ENCODE measurements at regions not wholly inside any gene's neighbourhood (a gene's known extent, or its start where the extent isn't known, plus 50 kb on each side); places are given as distances from the start of the nearest gene placed in this dataset.

- DNase-seq, result no peak
These were observed 201.7 kb upstream of the RAB4A start for GRCh38 chr1:229069176-229069575.

- DNase-seq, result peak; percentile 89
These were observed 200.7 kb upstream of the RAB4A start for GRCh38 chr1:229070168-229070567.

GRCh38 chr1:229073251-229073650 lies 197.7 kb upstream of the RAB4A start:
- no peak for DNase-seq

DNA sequence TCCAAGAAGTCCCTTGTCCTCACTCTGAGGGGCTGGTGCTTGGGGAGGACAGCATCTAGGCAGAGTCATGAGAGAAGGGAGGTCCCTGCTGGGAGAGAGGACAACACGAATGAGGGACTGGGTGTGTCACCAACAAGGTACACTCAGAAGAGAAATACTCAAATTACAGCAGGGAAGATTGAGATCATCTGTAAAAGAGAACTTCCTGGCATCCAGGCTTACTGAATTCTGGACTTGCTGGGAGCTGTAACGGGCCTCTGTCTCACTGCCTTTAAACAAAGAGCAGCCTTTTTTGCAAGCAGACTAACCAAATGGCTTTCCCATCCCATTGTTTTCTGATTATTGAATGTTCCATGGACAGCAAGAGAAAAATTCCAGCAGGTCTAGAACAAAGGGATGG lies 195.7 kb upstream of the RAB4A start:
- no peak for DNase-seq

DNA sequence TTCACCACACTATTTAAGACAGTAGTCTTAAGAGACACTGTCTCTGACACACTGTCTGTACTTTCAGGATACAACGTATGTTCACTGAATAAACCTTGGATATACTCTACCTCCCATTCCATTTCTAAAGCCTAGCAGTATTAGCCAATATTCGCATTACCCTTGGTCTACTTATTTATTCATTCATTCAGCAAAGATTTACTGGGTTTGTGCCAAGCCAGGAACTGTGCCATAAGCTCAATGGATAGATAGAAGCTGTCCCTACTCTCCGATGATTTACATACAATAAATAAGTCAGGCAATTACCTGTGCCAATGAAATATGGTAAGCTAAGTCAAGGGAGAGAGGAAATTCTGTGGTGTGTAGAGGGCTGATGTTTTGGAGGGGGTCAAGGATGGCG lies 195.2 kb upstream of the RAB4A start:
- no peak for DNase-seq

DNA sequence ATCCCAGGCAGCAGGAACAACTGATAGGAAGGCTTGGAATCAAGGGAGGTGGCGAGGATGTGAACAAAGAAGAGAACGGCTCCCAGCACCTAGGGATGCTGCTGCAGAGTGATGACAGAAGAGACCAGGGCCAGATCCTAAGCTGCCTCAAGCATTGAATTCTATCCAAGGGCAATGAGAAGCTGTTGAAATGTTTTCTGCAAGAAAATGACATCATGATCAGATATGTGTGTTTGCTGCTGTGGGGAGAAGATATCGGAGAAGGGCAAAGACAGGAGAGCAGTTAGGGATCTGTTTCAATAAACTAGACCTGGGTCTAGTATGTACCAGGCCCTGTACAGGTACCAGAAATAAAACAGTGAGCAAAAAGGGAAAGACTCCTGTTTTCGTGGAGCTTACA lies 194.7 kb upstream of the RAB4A start:
- no peak for DNase-seq

DNA sequence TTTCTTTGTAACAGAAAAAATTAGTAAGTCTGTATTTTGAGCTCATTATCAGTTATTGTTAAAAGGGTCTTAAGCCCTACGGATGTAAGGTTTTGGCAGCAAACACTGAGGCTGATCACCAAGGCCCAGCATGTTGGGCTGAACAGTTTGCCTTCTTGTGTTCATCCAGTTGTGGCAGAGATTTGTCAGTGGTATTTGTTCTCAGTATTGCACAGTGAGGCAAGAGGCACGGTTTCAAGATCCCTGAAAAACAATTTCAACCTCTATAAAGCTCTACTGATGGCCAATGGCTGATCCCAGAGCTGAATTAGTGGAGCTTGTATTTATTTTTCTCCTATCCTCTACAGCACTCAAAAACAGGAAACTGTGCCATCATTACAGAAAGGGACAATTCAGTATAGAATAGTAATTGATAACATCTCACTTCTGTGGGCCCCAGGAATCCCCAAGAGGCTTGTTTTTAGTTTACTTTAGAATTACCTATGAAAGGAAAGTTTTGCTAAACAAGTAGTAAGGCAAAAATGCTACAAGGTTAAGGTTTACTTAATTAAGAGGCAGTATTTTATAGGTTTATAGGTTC lies 191.8 kb upstream of the RAB4A start:
- DNase-seq, result no peak

- DNase-seq, result no peak
These were observed 190.6 kb upstream of the RAB4A start for GRCh38 chr1:229080361-229080760.

DNA sequence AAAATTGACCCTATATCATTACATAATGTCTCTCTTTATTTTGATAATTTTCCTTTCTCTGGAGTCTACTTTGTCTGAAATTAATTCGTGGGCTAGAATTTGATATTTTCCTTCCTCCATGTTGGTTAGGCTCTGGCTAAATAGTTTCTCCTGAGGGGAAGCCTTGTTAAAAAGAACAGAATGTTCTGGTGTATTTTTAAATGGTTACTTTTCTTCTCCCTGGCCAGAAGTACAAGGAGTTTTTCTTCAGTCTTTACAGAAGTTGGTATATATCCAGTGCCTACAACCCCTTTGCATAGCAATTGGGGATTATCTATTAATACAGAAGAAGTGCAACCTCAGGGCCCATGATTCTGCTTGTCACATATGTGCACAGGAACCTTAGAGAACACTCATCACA lies 185.6 kb upstream of the RAB4A start:
- no peak for DNase-seq

GRCh38 chr1:229086091-229086490 lies 184.8 kb upstream of the RAB4A start:
- peak; percentile 6 for DNase-seq

DNA sequence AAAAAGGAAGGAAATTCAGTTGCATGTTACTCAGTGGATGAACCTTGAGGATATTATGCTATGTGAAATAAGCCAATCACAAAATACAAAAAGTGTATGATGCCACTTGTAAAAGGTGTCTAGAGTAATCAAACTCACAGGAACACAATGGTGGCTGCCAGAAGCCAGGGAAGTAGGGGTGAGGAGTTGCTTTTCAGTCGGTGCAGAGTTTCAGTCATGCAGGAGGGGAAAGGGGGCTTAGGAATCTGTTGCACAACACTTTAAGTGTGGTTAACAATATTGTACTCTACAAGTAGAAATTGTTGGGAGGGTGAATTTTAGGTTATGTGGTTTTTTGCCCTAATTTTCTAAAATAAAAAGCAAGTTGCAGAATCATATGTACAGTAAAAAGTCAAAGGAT lies 184.2 kb upstream of the RAB4A start:
- DNase-seq, result no peak

DNA sequence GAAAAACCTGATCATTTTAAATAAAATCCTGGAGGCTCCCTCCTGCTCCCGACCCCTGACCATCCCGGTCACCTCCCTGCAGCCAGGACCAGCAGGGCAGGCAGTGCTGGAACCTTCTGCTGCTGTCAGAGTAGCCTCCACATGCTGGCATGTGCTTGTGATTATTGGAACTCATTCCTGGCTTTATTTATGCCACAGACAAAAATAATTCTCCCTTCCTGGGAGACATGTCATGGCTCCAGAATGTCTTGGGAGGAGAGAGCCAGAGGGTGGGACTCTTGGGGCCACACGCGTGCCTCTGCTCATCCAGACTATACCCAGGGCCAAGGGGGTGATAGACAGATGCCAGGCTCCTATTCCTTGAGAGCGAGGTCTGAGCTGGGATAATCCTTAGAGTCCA lies 183.6 kb upstream of the RAB4A start:
- DNase-seq, result no peak

- DNase-seq, result no peak
These were observed 183.0 kb upstream of the RAB4A start for GRCh38 chr1:229087906-229088305.

- DNase-seq, result no peak
These were observed 182.2 kb upstream of the RAB4A start for GRCh38 chr1:229088711-229089110.

GRCh38 chr1:229089586-229090208 lies 181.2 kb upstream of the RAB4A start:
- no peak for DNase-seq

DNA sequence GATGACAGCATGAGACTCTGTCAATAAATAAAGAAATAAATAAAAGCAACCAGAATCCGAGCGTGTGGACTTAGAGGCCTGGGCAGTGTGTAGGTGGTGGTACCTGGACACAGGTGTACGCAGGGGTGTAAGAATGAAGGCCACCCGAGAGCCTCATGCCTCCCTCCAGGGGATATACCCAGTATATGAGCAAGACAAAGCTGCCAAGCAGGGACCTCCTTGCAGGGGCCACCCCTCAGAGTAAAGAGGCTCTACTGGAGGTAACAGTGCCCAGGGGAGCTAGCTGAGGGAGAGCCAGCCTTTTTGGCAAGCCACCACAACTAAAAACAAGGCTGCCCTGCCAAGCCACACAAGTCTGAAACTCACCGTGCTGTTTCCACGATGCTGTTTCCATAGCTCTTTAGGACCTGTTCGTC lies 179.2 kb upstream of the RAB4A start:
- DNase-seq, result no peak

- no peak for DNase-seq
These were observed 178.3 kb upstream of the RAB4A start for GRCh38 chr1:229092377-229093237.

- no peak for DNase-seq
These were observed 177.7 kb upstream of the RAB4A start for GRCh38 chr1:229093238-229093540.

DNA sequence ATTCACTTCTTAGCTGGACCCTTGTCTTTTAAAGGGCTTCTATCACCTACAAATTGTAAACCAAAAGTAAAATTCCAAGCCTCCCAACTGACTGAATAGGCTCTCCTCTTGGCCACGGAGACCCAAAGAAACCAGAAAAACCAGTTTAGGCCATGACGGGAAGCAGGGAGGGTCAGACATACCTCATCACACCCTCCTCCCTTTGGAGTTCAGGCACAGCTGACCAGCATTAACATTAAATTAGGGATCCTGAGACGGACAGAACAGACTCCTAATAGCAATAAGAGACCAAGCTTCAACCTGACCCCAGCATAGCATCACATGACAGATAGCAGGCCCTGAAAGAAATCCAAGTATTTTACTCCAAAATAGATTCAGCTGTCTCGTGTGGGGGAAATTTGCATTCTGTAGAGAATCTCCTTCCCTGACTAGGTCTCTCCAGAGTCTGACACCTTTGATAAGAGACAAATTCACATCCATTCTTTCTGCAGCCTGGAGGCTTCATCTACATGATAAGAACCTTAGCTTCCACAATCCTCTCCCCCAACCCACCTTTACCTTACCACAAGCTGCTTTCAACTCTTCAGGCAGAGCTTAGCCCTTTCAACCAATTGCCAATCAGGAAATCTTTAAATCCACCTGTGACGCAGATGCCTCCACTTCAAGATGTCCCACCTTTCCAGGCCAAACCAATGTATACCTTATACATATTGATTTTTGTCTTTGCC lies 177.1 kb upstream of the RAB4A start:
- DNase-seq, result no peak

DNA sequence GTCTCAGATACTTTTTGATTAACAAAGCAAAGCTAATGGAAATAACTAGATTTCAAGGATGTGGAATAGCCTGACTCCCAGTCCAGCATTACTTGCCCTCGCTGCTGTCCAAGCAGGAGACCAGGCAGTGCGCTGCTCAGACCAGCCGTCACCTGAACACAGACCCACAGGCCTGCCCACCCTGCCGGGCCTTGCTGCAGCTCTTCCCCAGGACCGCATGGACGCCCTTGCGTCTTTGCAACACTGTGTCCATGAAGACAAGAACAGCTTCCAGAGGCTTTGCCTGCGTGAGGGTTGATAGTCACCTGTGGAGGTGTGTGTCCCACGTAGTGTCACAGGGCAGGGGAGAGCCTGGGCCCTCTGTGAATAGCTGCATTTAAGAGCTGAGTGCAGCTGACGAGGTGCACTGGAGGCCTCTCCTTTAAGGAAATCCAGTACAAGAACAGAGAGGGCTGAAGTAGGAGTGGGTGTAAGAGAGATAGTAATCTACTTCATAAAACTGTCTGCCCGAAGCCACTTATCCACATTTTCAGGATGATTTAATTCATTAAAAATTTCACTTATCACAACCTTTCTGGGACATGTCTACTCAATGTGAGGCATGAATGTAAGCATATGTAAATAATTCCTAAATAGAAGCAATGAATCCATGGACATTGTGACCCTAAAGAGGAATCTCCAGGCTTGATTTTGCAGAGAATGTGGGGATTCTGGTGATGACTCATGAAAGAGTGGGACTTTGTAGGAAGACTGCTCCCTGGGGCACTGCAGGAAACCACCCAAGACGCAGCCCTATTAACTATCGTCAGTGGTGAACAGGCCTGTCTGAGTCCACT lies 176.2 kb upstream of the RAB4A start:
- peak; percentile 82 for DNase-seq

GRCh38 chr1:229095325-229095724 lies 175.6 kb upstream of the RAB4A start:
- DNase-seq, result no peak

DNA sequence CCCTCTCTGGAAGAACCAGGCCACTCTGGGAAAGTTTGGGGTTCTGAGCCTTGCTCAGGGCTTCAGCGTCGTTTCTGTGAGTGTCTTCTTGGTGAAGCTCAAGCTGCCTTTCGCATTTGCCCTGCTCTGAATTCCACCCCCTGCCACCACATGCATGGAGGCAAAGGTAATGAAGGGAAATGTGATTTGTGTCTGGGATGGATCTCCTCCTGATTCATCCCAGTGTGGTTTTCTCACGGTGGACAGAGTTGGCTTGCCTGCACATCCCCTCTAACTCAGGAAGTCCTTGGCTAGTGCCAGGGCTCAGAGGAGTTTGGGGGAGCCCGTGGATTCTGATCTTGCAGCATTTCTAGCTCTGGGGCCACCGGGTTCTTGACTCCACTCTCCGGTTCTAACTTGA lies 173.6 kb upstream of the RAB4A start:
- no peak for DNase-seq

- no peak for DNase-seq
These were observed 172.6 kb upstream of the RAB4A start for GRCh38 chr1:229098361-229098760.

Measured in EL (cell line).